HG02870 (cell line): ENCODE measurements at regions not wholly inside any gene's neighbourhood (a gene's known extent, or its start where the extent isn't known, plus 50 kb on each side); places are given as distances from the start of the nearest gene placed in this dataset.

ENCODE experiments used
- ATAC-seq: cut with Tn5 transposase; IDR thresholded peaks from one replicate; pipeline ENCODE4 v1.9.1; 2021; ENCODE audit warnings: mild to moderate bottlenecking, moderate library complexity; ENCODE audit not compliant: unreplicated experiment

DNA sequence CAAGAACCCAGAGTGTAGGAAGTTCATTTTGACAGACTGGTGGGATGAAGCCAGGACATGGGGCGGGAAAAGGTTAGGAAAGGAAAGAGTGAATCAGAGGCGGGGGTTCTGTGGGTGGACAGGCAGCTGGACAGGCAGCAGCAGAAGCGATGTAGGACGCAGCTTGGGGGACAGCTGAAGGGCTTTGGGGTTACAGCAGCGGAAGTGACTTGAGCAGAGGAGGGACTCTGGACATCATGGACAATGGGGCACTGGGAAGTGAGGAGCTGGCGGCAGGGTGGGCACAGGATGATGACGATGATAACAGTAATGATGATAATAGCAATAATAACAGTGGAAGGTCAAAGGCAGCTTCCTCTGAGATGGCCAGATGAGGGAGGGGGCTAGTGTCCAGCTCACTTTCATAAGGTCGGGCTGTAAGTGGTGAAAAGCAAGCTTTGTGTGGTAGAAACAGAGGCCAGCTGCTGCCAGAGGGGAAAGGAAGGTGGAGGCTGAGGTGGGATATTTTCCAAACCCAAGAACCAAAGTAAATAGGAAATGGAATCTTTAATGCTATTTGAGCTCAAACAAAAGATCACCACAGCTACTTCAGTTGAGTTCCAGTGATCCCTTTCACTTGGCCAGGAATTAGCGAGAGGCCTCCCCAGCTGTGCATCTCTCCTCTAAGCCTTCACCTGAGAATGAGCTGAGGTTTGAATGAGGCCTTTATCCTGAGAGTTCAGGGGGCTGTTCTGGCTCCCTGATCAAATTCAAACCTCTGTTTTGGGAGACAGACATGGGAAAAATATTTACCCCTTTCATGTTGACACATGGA, 433.5 kb downstream of the DHX35 start:
- no peak for ATAC-seq

DNA sequence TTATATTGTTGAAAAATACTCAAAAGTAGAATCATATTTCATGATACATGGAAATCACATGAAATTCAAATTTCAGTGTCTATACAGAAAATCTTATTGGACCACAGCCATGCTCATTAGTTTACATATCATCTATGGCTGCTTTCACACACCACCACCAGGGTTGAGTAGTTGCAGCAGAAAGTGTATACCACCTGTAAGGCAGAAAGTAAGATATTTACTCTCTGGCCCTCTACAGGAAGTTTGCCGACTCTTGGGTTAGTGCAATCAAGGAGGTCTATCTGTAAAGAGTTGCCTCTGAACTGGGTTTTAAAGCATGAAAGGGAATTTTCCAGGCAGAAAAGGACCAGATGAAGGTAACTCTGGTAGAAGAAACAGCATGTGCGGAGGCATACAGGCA, 432.3 kb downstream of the DHX35 start:
- ATAC-seq: no peak

DNA sequence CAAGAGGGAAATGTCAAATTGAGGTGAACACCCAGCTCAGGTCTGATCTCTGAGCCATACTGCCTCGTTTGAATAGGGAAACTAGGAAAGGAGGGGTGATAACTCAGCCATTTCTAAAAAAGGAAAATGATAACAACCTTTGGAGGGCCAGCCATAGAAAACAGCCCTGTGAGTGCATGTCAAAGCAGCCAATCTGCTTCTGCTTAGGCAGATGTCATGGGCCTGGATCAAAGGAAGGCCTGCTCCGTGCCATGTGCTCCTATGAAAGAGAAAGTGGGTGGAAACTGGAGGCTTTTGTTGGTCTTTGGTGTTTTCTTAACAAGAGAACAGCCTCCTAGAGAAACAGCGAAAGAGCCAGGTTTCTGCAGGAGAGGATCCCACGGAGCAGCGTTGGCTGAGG, 428.0 kb downstream of the DHX35 start:
- no peak for ATAC-seq

DNA sequence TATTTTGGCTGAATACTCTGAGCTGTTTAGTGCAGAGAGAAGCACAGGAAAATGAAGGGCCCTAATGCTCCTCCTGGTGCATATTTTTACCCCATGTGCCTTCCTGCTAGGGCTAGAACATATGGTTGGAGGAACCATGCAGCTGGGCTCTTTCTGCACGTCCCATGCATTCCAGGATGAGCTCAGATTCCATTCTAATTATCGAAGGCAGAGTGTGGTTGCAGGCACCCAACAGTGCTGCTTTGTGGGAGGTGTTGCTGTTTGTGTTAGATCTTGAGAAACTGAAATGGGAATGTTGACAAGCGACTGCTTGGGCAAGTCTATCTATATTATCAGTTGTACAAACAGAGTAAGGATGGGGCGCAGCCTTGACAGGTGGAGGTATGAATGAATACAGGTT, 419.5 kb downstream of the DHX35 start:
- no peak for ATAC-seq

DNA sequence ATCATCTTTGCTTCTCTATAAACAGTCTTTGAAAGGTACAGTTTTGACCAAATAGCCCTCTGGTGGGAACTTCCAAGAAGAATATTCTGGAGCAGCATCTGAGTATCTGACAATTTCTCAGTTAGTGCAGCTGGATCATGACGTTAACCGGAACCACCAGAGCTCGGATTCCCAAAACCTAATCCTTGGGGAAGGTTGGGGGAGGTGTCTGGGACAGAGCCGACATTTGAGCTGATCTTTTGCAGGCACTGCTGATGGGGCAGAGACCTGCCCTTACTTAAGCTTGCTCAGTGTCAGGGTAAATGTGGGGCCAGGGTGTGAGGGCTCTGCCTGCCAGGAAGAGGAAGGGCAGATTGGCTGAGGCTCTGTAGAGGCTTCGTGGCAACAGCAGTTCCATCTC, 416.6 kb downstream of the DHX35 start:
- ATAC-seq: no peak

DNA sequence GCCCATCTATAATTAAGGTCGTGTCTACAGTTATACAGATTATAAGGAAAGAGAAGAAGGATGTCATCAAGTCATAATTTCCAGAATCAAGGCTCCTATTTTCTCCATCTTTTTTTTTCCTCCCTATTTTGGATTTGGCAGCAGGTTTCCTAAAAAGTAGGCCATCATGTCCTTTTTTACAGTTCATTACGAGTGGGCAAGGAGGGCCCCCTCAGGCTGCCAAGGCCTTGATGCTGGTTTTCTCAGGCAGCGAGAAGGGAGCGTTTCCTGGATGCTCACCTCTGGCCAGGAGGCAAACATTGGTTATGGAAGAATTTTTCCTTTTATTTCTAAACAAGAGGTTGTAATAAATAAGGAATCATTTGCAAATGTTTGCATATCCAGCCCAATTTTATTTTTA, 414.6 kb downstream of the DHX35 start:
- ATAC-seq: no peak

DNA sequence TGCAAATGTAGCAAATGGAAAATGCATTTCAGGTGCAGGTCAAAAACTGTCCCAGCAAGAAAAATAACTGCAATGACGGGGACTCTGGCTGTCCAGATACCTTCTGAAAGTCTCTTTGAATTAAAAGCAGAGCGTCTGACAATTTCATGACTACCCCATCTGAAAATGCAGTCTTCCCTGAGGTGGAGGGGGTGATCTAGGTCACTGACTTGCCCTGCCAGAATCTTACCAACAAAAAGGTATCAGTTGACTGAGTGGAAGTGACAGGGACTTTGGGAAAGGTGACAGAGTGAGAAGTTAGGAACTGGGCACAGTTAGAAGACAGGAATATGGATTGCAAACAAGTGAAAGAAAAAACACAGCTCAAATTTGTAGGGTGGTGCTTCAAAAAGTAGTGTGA, 402.2 kb downstream of the DHX35 start:
- ATAC-seq: no peak

DNA sequence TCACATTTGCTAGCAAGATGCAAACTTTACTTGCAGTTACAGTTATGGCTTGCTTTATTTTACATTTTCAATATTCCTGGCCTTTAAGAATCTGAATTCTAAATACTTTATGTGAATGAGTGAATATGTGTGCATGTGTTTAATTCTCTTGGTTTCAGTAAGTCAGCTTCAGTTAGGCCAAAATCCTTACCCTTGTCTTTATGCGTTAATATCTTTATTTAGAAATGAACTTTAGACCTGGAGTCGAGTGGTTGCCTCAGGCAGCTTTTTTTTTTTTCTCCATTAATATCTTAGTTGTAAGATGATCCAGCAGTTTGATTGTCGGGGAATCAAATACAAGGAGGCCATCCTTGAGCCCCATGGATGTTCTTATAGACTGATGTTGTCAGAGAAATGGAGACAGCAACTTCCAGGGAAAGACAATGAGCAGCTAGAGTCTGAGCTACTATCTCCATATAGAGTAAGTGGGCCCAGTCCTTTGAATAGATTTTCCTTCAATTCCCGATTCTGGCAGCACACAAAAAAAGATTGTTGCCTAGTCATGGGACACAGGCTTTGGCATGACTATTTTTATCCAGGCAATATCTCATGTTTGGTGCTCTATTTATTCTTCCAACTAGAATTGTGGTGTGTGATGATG, 398.0 kb downstream of the DHX35 start:
- no peak for ATAC-seq

DNA sequence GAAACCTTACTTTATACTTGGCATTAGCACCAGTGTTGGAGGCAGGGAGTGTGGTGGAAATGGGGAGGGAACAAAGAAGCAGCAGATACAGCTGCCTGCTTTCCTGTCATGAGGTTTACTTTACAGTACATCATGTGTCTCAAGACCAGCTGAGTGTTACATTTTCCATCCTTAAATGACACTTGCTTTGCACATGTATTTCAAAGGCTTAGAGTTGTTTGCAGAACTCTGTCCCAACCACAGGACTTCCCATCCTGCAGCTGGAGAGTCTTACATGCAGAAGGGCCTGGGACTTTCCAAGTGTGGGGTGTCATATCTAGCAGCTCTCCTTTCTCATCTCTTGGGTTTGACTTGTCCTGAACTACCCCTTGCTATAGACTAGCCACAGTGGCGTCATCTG, 395.9 kb downstream of the DHX35 start:
- ATAC-seq: peak; percentile 70

DNA sequence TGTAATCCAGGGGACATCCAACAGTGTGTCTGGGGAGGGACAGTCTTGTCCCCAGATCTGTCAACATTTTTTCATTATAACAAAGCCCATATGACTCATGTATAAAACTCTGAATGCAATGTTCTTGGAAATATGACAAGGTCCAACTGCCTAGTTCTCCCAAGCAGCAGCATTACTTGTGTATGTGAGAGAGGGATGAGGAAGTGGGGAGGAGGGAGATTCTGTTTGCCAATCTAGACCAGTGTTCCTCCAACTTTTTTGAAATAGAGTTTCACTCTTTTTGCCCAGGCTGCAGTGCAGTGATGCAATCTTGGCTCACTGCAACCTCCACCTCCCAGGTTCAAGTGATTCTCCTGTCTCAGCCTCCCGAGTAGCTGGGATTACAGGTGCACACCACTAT, 394.8 kb downstream of the DHX35 start:
- ATAC-seq: no peak

DNA sequence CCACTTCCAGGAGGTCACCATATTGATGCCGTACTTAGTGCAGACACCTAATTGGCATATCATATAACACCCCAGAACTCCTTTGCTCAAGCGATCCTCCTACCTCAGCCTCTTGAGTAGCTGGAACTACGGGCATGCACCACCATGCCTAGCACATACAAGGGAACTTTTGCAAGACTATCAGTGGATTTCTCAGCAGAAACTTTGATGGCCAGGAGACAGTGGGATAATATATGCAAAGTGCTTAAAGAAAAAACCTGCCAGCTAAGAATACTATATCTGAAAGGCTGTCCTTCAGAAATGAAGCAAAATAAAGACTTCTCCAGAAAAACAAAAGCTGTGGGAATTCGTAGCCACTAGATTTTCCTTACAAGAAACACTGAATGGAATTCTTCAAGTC, 387.1 kb downstream of the DHX35 start:
- no peak for ATAC-seq

DNA sequence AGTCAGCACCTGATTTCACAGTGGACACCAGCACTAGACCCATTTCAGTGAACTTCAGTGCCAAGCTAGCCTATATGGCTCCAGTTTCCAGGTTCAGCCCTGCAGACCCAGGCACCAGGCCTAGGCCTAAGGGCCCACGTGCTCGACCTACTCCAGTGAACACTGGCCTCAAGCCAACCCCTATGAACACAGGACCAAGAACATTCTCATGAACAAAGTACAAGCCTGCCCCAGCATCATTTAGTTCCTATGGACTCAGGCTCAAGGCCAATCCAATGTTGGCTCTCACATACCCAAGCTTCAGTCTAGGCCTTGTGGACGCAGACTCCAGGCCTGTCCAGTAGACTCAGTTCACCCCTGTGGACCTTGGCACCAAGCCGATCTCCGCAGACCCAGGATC, 385.5 kb downstream of the DHX35 start:
- no peak for ATAC-seq

DNA sequence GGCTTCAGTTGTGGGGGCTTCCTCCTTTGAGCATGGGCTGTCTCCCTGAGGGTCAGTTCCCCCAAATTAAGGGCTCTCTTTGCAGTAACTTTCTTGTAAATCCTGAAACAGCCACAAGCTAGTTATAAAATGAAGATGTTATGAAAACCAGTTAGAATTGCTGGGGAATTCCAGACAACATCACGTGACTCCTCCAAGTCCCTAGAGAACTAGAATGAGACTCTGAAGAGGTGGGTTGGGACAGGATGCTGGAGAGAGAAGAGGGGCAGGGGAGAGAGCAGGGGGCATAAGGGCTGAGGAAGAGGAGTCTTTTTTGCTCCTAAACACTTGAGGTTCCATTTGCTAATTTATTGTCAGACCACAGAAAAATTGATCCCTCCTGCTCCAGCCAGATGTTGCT, 380.3 kb downstream of the DHX35 start:
- no peak for ATAC-seq

DNA sequence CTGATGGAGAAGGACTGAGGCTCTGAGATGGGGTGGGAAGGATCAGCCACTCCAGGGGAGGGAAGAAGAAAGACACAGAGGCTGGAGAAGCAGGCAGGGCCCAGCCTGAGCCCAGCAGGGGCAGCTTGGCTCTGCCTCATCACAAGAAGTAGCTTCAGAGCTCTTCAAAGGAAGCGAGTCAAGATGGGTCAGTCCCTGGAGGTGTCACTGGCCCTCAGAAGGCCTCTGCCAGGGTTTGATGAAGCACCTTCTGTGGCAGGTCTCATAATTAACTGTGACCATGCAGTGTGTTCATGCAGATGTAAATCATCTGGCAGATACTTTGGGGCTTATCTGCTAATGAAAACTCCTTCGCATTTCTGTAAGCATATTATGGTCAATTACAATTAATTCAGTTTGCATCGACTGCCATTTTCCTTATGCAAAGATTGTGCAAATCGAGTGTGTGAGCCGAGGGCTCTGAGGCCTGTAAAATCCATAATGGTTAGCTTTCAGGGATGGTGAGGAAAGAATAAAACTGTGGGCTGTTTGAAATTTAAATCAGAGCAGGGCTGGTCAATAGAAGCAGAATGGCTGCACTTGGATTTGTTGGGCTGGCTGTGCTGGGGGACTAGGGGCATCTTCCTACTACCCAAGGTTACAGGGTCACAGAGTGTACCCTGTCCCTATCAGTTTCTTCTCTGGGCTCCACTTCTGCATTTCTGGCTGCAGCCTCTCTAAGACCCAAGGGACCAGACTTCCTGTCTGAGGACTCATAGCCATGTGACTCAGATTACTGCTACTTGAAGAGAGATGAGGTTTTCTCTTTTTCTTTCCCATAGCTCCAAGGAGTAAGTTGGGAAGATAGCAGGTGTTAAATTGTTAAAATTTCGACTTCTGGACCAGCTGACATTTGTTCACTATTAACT, 376.6 kb downstream of the DHX35 start:
- ATAC-seq: peak; percentile 94

DNA sequence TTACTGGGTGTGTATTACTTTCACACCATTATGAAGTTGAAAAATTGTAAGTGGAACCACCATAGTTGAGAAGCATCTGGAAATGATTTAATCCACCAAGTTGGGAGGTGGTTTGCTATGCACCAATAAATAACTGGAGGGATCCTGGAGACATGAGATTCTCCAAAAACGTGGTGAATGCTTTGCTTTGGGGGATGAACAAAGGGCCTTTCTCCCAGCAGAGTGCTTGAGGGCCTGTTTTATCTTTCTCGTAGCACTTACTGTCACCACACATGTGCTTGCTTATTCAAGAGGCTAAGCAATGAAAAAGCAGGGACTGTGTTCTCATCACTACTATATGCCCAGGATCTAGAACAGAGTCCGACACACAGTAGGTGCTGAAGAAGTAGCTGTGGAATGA, 371.1 kb downstream of the DHX35 start:
- ATAC-seq: no peak

DNA sequence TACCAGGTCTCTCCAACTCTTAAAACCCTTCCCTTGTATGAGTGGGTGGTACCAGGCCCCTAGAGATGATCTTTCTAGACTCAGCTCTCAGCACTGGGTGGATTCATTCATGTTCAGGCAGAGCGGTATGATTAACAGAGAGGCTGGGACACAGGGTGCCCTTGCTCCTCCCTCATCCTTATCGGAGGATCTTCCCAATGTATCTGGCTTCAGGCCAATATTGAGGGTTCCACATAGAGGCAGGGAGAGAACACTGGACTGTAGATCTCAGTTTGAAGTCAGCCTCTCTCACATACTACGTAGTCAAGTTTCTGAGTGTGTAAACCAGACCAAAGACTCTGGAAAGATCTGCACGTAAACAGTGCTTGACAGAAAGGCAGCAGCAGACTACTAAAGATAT, 366.2 kb downstream of the DHX35 start:
- no peak for ATAC-seq

DNA sequence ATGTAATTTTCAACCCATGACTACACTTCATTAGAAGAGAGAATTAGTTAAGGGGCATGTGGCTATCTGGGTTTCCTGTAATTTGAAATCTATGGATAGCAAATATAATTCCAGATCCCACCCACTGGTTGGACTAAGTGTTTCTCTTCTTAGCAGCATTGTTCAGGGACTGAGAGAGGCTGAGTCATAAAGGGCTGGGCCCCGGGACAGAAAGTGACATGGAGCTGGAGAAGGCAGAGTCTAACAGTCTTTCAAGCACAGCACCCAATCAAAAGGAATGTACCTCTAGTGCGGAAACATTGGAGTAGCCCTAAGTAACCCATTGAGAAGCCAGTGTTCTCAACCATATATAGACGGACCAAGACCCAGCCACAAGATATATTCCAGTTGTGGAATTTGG, 363.9 kb downstream of the DHX35 start:
- ATAC-seq: no peak

DNA sequence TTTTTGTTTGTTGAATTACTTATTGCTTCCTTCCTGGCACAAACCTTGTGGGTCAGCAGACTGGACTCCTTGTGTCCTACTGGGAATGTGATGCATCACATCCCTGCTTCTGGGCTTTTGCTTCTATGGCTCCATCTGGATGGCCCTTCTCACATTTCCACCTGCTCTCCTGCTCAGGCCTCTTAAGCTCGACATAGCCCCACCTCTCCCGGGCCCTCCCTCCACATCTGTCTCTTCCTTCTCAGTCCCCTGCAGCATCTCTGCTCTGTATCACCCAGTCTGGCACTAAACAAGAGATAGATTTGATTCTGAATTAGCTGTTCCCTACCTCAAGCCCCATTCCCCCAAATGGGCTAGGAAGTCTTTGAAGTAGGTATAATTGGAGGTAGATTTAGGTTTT, 356.8 kb downstream of the DHX35 start:
- ATAC-seq: no peak

DNA sequence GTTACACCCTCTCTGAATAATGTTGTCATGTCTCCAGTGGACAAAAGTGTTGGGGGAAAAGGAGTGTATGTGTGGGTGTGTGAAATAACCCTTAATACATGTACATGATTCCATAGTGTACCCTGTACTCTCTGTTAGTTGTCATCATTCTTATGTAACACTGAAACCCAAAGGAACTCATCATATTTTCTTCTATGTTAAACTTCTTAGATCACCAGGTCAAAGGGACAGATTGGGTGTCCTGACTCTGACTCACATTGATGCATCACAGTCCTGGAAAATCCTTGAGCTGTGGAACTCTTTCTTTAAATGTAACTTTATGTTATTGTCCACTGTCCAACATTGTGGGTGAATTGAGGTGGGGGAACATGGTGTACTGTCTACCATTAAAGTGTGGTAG, 350.5 kb downstream of the DHX35 start:
- no peak for ATAC-seq

DNA sequence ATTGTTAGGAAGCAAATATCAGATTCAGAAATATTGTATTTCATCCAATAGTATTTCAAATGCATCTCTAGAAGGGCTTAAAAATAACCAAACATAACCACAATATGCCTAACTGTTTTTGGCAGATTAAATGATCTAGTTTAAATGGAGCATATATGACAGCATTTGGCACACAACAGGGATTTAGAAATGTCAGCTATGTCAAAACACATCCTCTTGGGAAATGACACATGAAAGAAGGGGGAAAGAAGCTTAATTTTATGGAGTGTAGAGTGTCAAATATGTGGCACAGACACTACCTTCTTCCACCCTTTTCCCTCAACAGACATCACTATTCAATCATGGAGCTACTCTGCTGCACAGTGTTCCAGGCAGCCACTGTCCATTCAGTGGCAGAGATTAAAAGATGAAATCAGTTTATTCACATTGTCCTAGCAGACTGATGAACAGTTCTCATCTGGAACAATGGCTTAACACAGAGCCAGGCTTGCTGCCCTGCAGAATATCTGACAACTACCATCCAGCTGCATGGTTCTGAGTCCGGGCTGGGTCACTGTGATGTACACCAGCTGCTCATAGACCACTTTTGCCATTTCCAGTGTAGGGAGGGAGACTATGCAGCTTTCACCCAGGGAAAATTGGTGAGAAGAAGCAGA, 349.8 kb downstream of the DHX35 start:
- ATAC-seq: no peak

DNA sequence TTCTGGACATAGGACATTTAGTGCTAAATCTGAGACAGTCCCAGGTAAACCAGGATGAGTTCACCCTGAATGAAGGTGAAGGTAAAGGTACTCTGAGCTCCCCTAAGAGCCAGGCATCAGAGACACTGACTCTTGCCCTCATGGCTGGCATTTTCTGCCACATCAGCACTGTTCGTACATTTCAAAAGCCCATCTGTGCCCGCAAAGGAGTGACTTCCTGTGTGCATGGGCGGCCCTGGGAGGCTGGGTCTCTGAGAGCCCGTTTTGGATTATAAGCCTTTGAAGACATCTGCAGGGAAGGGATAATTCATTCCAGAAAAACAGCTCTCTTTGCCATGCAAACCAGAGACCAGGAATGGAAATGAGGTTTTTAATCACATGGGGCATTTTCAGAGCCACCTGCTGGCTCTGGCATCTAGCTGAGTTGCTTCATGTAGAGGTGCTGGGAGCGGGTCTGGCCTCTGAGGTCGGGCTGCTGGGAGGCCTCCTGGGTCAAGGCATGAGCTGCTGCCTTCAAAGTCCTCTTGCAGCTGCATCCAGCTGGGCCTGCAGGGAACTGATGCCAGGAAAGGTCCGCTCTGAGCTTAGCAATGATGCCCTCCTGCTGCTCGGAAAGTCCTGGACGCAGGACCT, 348.3 kb downstream of the DHX35 start:
- no peak for ATAC-seq
